NT2/D1 (cell line): ENCODE measurements at regions not wholly inside any gene's neighbourhood (a gene's known extent, or its start where the extent isn't known, plus 50 kb on each side); places are given as distances from the start of the nearest gene placed in this dataset.

Experiments used
- YY1 ChIP-seq: IDR thresholded peaks from 2 replicates; pipeline ENCODE4 v1.6.1; 2011; ENCODE audit not compliant: insufficient read length, insufficient read depth
- ZNF274 ChIP-seq: IDR thresholded peaks from 2 replicates; pipeline ENCODE4 v1.6.1; 2011; ENCODE audit warnings: mild to moderate bottlenecking, low read depth, low read length

DNA sequence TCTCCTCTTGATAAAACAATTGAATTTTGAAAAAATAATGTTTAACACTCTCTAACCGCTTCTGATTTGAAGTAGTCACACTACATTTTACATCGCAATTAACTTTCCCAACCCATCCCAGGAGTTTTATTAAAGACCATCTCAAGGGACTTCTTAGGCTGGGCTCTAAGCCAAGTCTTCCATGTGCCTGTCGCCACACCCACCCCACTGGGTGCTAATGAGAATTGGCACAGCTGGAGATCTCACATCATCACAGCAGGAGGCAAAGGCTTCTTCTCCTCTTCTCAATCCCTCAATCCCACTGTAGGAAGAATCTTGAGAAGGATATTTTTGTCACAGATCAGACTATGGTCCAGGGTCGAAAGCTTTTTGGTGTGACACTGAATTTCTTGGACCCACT is 328.9 kb downstream of the NUF2 start:
- TF ChIP-seq ZNF274 = no peak
- TF ChIP-seq YY1 = no peak
